ENCODE measurements at regions not wholly inside any gene's neighbourhood (a gene's known extent, or its start where the extent isn't known, plus 50 kb on each side); places are given as distances from the start of the nearest gene placed in this dataset.

GRCh38 chr6:126945812-126946360, 172.6 kb upstream of the RSPO3 start:
- TF ChIP-seq CTCF (conservative IDR thresholded peaks at IDR 0.05) = no peak
- Histone ChIP-seq H3K18ac (ENCODE audit: insufficient read length, low read depth, low read length) (no peak overlapping the region), H4K20me1 (ENCODE audit: control insufficient read depth, insufficient read depth, insufficient read length) (no peaks in the 10 kb centered on the region), H3K23ac (ENCODE audit: insufficient read length, low read depth, low read length) (no peak overlapping the region), H3K4me1 (ENCODE audit: insufficient read depth, low read length) (no peaks in the 10 kb centered on the region), H3K9me3 (ENCODE audit: control insufficient read depth, low read depth, low read length) (no peaks in the 10 kb centered on the region), H3K9ac (ENCODE audit: extremely low read depth, insufficient read length, low read length) (no peak overlapping the region), H2BK12ac (ENCODE audit: insufficient read length, low read depth, low read length) (no peak overlapping the region), H3K79me2 (ENCODE audit: insufficient read depth, low read length) (no peaks in the 10 kb centered on the region), H3T11ph (ENCODE audit: low read length) (no peak overlapping the region), H3K4me2 (ENCODE audit: insufficient read depth, insufficient read length, low read length) (no peak overlapping the region), H4K8ac (replicated peaks; ENCODE audit: insufficient read length, low read depth, low read length) (no peak overlapping the region), H3K4ac (ENCODE audit: low read depth, low read length) (no peak overlapping the region), H3K23me2 (ENCODE audit: insufficient read length, low read depth, low read length, poor library complexity, severe bottlenecking) (no peaks in the 10 kb centered on the region), H3K14ac (ENCODE audit: insufficient read depth, low read length) (no peak overlapping the region), H3K27ac (ENCODE audit: insufficient read length, low read depth, low read length) (no peak overlapping the region), H3K27me3 (ENCODE audit: insufficient read depth, low read length) (no peaks in the 10 kb centered on the region), H2BK20ac (ENCODE audit: low read depth, low read length, poor library complexity, severe bottlenecking) (no peak overlapping the region), H2AK5ac (ENCODE audit: insufficient read length, low read length) (no peak overlapping the region), H2AFZ (ENCODE audit: low read length) (no peak overlapping the region), H2BK5ac (ENCODE audit: insufficient read length, low read length) (no peak overlapping the region), H2BK15ac (ENCODE audit: low read depth, low read length) (no peak overlapping the region), H3K79me1 (ENCODE audit: insufficient read depth, low read depth, low read length, poor library complexity, severe bottlenecking) (no peaks in the 10 kb centered on the region), H3K56ac (ENCODE audit: insufficient read length, low read depth, low read length) (no peak overlapping the region), H4K5ac (ENCODE audit: insufficient read length, low read depth, low read length) (no peak overlapping the region), H2BK120ac (ENCODE audit: low read depth, low read length, poor library complexity, severe bottlenecking) (no peak overlapping the region), H4K91ac (ENCODE audit: insufficient read length, low read depth, low read length) (no peak overlapping the region)
- Mint-ChIP-seq H3K27me3 (ENCODE audit: low read depth) (no peaks in the 10 kb centered on the region; the same call in 1 of the 2 replicates), H3K9me3 (no peaks in the 10 kb centered on the region), H3K27ac (no peak overlapping the region), H3K36me3 (ENCODE audit: insufficient read depth in 1 of 3, low read depth in 3 of 3) (no peaks in the 10 kb centered on the region), H3K4me3 (no peak overlapping the region), H3K4me1 (no peaks in the 10 kb centered on the region)
- WGBS (ENCODE audit: extremely low coverage, insufficient read length, low lambda C conversion rate) = no CpG with 5 or more reads among the region's 2 CpGs
- no peak for DNase-seq

Data from H9 (cell line).